HCT116 (cell line): ENCODE measurements at regions not wholly inside any gene's neighbourhood (a gene's known extent, or its start where the extent isn't known, plus 50 kb on each side); places are given as distances from the start of the nearest gene placed in this dataset.

ENCODE experiments used
- ATAC-seq: fragments of 200-7000 bp; cut with Tn5 transposase; 2 replicates; pipeline ENCODE4 v1.9.1; 2020; ENCODE audit warnings: mild to moderate bottlenecking, moderate library complexity
- BruUV-seq: library from RNA; stranded (reverse); fragments of 400-500 nt; replicated peaks from 2 replicates; lab custom pipeline; 2021; lab: Mats Ljungman, UMichigan
- CTCF ChIA-PET: fragments of 300-600 bp; sonication (Branson Sonifier 250); formaldehyde crosslinking; loops from one replicate; lab custom pipeline; 2021; ENCODE audit warnings: antibody characterized with exemption; lab: Charles Lee
- POLR2A ChIA-PET: fragments of 300-600, 350-600 bp; sonication (Branson Sonifier 250); formaldehyde crosslinking; loops from one replicate; lab custom pipeline; 2021; ENCODE audit warnings: antibody characterized with exemption; lab: Charles Lee
- RAD21 ChIA-PET, 2 experiments: fragments of 300-600 bp; sonication (Branson Sonifier 250); formaldehyde crosslinking; loops; one replicate each; lab custom pipeline; 2023; ENCODE audit warnings: low total read pairs in 2 of 2; ENCODE audit not compliant: uncharacterized antibody in 2 of 2, unreplicated experiment in 2 of 2, low non-redundant PET in 1 of 2; lab: Charles Lee
- DNase-seq: peaks from one replicate; pipeline ENCODE4 v3.0.0-alpha.2; 2010; ENCODE audit warnings: low read depth, low spot score
- H2AFZ ChIP-seq: fragments of 200-600 bp; shearing (Covaris generic), sonication (generic); 2 replicates; pipeline ENCODE4 v1.6.1; 2017; ENCODE audit warnings: low read depth, mixed run types, mixed read lengths, antibody characterized with exemption, low read length; ENCODE audit not compliant: poor library complexity, severe bottlenecking
- H3K27ac ChIP-seq: 2 replicates; pipeline ENCODE4 v1.5.1; 2012; ENCODE audit warnings: low read depth, low read length
- H3K27me3 ChIP-seq: fragments of 200-600 bp; sonication (generic); 2 replicates; pipeline ENCODE4 v1.6.1; 2016; ENCODE audit warnings: mixed run types, low read length, mixed read lengths; ENCODE audit not compliant: insufficient read depth
- H3K36me3 ChIP-seq, 2 experiments: fragments of 200-500 bp in 1 of 2; fragments of 200-600 bp in 1 of 2; sonication (Bioruptor generic) in 1 of 2; sonication (generic) in 1 of 2; 2 replicates each; pipeline versions ENCODE4 v1.5.1 to v1.6.1; 2014 to 2016; ENCODE audit warnings: low read length in 2 of 2, inconsistent platforms in 1 of 2, mixed read lengths in 1 of 2, mixed run types in 1 of 2; ENCODE audit not compliant: insufficient read depth in 2 of 2, control insufficient read depth in 1 of 2
- H3K4me1 ChIP-seq, 2 experiments: fragments of 200-600 bp in 1 of 2; sonication (generic) in 1 of 2; 2 replicates each; pipeline versions ENCODE4 v1.5.1 to v1.6.1; 2012 to 2017; ENCODE audit warnings: low read length in 2 of 2, inconsistent platforms in 1 of 2, mild to moderate bottlenecking in 1 of 2, mixed read lengths in 1 of 2, mixed run types in 1 of 2, moderate library complexity in 1 of 2; ENCODE audit not compliant: insufficient read depth in 2 of 2, control insufficient read depth in 1 of 2
- H3K4me2 ChIP-seq: fragments of 200-600 bp; sonication (generic); 2 replicates; pipeline ENCODE4 v1.6.1; 2017; ENCODE audit warnings: mixed run types, low read length, mixed read lengths
- H3K4me3 ChIP-seq, 2 experiments: fragments of 200-600 bp in 1 of 2; sonication (generic) in 1 of 2; replicated peaks in 1 of 2; 2 replicates each; pipeline ENCODE4 v1.5.1; 2011 to 2016; ENCODE audit warnings: low read length in 2 of 2, control low read depth in 1 of 2, low read depth in 1 of 2, mild to moderate bottlenecking in 1 of 2, mixed read lengths in 1 of 2, mixed run types in 1 of 2
- H3K79me2 ChIP-seq: fragments of 200-600 bp; sonication (generic); 2 replicates; pipeline ENCODE4 v1.6.1; 2017; ENCODE audit warnings: mild to moderate bottlenecking, mixed run types, low read length, moderate library complexity, mixed read lengths; ENCODE audit not compliant: insufficient read depth
- H3K9ac ChIP-seq: fragments of 200-600 bp; sonication (generic); 2 replicates; pipeline ENCODE4 v1.6.1; 2016; ENCODE audit warnings: low read length, mixed read lengths
- H3K9me2 ChIP-seq: fragments of 200-600 bp; sonication (generic), shearing (Covaris generic); 2 replicates; pipeline ENCODE4 v1.6.1; 2017; ENCODE audit warnings: mixed run types, mild to moderate bottlenecking, moderate library complexity; ENCODE audit not compliant: insufficient read depth
- H3K9me3 ChIP-seq, 2 experiments: fragments of 200-500 bp in 1 of 2; fragments of 200-600 bp in 1 of 2; sonication (Bioruptor generic) in 1 of 2; sonication (generic) in 1 of 2; 2 replicates each; pipeline ENCODE4 v1.6.1; 2014 to 2017; ENCODE audit warnings: low read length in 2 of 2, mixed read lengths in 2 of 2, inconsistent platforms in 1 of 2, low read depth in 1 of 2, mild to moderate bottlenecking in 1 of 2, mixed run types in 1 of 2, moderate library complexity in 1 of 2; ENCODE audit not compliant: control insufficient read depth in 1 of 2, insufficient read depth in 1 of 2
- H4K20me1 ChIP-seq: fragments of 200-600 bp; sonication (generic), shearing (Covaris generic); 2 replicates; pipeline ENCODE4 v1.6.1; 2017; ENCODE audit warnings: mixed run types, mild to moderate bottlenecking, moderate library complexity; ENCODE audit not compliant: insufficient read depth
- ATF3 ChIP-seq: IDR thresholded peaks from 2 replicates; pipeline ENCODE4 v1.6.1; 2012
- CTCF ChIP-seq, 3 experiments: fragments of 200-600 bp in 1 of 3; sonication (generic) in 1 of 3; IDR thresholded peaks in 2 of 3; conservative IDR thresholded peaks in 1 of 3; 2 replicates each; pipeline ENCODE4 v1.5.1; 2012 to 2017; ENCODE audit warnings: low read depth in 2 of 3, low read length in 2 of 3, antibody characterized with exemption in 1 of 3, borderline replicate concordance in 1 of 3, control low read depth in 1 of 3, mild to moderate bottlenecking in 1 of 3, mixed read lengths in 1 of 3, mixed run types in 1 of 3, moderate library complexity in 1 of 3; ENCODE audit not compliant: insufficient read depth in 1 of 3
- EGR1 ChIP-seq: IDR thresholded peaks from 2 replicates; pipeline ENCODE4 v1.6.1; 2012; ENCODE audit warnings: low read depth
- ELF1 ChIP-seq: IDR thresholded peaks from 2 replicates; pipeline ENCODE4 v1.6.1; 2012; ENCODE audit warnings: low read depth, borderline replicate concordance
- POLR2AphosphoS5 ChIP-seq: IDR thresholded peaks from 2 replicates; pipeline ENCODE4 v1.6.1; 2011; ENCODE audit warnings: mild to moderate bottlenecking, low read depth, low read length, moderate library complexity
- RAD21 ChIP-seq: IDR thresholded peaks from 2 replicates; pipeline ENCODE4 v1.6.1; 2012; ENCODE audit warnings: low read depth, mild to moderate bottlenecking
- SIN3A ChIP-seq: IDR thresholded peaks from 2 replicates; pipeline ENCODE4 v1.6.1; 2012; ENCODE audit warnings: low read depth
- SP1 ChIP-seq: IDR thresholded peaks from 2 replicates; pipeline ENCODE4 v1.6.1; 2012; ENCODE audit warnings: low read depth
- TCF7L2 ChIP-seq: IDR thresholded peaks from 2 replicates; pipeline ENCODE4 v1.7.0; 2011; ENCODE audit warnings: borderline replicate concordance, inconsistent platforms; ENCODE audit not compliant: insufficient read depth, insufficient read length; ENCODE audit errors: extremely low read depth
- YY1 ChIP-seq: IDR thresholded peaks from 2 replicates; pipeline ENCODE4 v1.6.1; 2011; ENCODE audit warnings: low read length, low read depth, moderate library complexity, mild to moderate bottlenecking; ENCODE audit not compliant: insufficient replicate concordance; ENCODE audit errors: extremely low read depth
- ZFX ChIP-seq: fragments of 450-650 bp; IDR thresholded peaks from 2 replicates; pipeline ENCODE4 v1.6.1; 2017
- intact Hi-C: fragments of 100-400 bp; cut with micrococcal nuclease; formaldehyde crosslinking; loops from 2 replicates; pipeline ENCODE4 v1.10.0; 2022
- TF ChIP-seq, protein P1 (sequence below): IDR thresholded peaks from 2 replicates; pipeline ENCODE4 v1.6.1; 2011; ENCODE audit warnings: mild to moderate bottlenecking, low read length, moderate library complexity; ENCODE audit not compliant: insufficient replicate concordance; ENCODE audit errors: extremely low read depth
- TF ChIP-seq, protein P2 (sequence below): IDR thresholded peaks from 2 replicates; pipeline ENCODE4 v1.6.1; 2012

DNA sequence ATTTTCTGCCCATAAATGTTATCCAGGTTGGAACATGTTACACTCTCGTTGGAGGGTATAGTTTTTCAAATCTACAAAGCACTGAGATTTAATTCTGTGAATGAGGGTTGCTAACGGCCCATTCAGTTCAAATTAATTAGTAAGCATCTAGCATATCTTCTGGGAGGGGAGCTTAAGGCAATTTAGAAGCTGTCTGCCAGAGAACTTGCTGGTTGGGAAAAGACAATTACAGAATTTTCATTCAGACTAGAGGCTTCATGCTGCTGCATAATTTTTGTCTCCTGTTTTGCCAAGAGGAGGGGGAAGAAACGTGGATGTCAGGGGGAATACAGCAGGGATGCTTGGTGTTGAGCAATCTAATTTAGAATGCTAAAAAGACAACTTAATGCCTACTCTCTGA lies 268.3 kb upstream of the FAM83B start:
- H3K27ac ChIP-seq, result no peak overlapping the region
- H3K4me3 ChIP-seq, result no peak overlapping the region
- DNase-seq (no peak), ATAC-seq (no peak)
- intact Hi-C loops, result no loop called here
- no peaks in the 10 kb centered on the region for H3K27me3 ChIP-seq
- TF ChIP-seq TCF7L2, result no peak
- TF ChIP-seq ZFX, result no peak
- TF ChIP-seq ATF3, result no peak
- TF ChIP-seq RAD21, result no peak
- TF ChIP-seq ELF1, result no peak
- no peak for TF ChIP-seq SP1
- TF ChIP-seq, protein P1, sequence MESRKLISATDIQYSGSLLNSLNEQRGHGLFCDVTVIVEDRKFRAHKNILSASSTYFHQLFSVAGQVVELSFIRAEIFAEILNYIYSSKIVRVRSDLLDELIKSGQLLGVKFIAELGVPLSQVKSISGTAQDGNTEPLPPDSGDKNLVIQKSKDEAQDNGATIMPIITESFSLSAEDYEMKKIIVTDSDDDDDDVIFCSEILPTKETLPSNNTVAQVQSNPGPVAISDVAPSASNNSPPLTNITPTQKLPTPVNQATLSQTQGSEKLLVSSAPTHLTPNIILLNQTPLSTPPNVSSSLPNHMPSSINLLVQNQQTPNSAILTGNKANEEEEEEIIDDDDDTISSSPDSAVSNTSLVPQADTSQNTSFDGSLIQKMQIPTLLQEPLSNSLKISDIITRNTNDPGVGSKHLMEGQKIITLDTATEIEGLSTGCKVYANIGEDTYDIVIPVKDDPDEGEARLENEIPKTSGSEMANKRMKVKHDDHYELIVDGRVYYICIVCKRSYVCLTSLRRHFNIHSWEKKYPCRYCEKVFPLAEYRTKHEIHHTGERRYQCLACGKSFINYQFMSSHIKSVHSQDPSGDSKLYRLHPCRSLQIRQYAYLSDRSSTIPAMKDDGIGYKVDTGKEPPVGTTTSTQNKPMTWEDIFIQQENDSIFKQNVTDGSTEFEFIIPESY, result no peak
- no peak for TF ChIP-seq CTCF (IDR thresholded peaks at IDR 0.05 in 2 of 3, conservative IDR thresholded peaks at IDR 0.05 in 1 of 3; ENCODE audit: borderline replicate concordance in 1 of 3, insufficient read depth in 1 of 3, low read depth in 2 of 3, low read length in 2 of 3)
- no peak for TF ChIP-seq EGR1
- no peak for TF ChIP-seq YY1
- no peak for TF ChIP-seq SIN3A
- no peak for TF ChIP-seq POLR2AphosphoS5
- TF ChIP-seq, protein P2, sequence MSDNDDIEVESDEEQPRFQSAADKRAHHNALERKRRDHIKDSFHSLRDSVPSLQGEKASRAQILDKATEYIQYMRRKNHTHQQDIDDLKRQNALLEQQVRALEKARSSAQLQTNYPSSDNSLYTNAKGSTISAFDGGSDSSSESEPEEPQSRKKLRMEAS, result no peak
- H3K9me2 ChIP-seq, result no peaks in the 10 kb centered on the region
- H3K4me2 ChIP-seq, result no peak overlapping the region
- BruUV-seq, result no TSS peak
- H2AFZ ChIP-seq, result no peak overlapping the region
- POLR2A ChIA-PET, result no interaction called here
- no peaks in the 10 kb centered on the region for H4K20me1 ChIP-seq
- no peaks in the 10 kb centered on the region for H3K36me3 ChIP-seq
- H3K4me1 ChIP-seq, result no peaks in the 10 kb centered on the region
- H3K9ac ChIP-seq, result no peak overlapping the region
- no peaks in the 10 kb centered on the region for H3K9me3 ChIP-seq
- CTCF ChIA-PET, result no interaction called here
- no peaks in the 10 kb centered on the region for H3K79me2 ChIP-seq
- RAD21 ChIA-PET, result no interaction called here
